ENCODE measurements at regions not wholly inside any gene's neighbourhood (a gene's known extent, or its start where the extent isn't known, plus 50 kb on each side); places are given as distances from the start of the nearest gene placed in this dataset.
"Not testable (repeated sequence)": the region's sequence is repeated elsewhere in the genome, so short reads cannot be mapped to it uniquely, and the experiment has no call there.

- no peak for DNase-seq (ENCODE audit: low spot score)
These were observed 1316.5 kb downstream of the BRD1 start for GRCh38 chr22:48511211-48511610.

DNA sequence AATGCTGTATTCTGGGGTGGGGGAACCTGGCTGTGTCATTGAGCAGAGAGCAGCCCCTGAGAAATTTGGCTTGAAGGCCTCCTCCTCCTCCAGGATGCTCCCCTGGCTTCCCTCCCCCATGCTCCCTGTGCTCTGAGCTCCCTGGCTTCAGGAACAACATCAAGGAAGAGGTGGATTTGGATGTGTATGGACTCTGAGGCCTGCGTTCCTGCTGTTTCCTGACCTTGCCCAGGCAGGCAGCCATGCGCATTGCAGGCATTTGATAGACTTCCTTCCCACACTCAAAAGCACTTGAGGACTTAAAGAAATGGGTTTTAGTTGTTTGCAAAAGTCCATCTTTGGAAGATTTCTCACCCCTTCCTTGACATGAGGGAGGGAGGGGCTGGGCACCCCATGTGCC is 1317.1 kb downstream of the BRD1 start:
- DNase-seq (ENCODE audit: low spot score): no peak

DNA sequence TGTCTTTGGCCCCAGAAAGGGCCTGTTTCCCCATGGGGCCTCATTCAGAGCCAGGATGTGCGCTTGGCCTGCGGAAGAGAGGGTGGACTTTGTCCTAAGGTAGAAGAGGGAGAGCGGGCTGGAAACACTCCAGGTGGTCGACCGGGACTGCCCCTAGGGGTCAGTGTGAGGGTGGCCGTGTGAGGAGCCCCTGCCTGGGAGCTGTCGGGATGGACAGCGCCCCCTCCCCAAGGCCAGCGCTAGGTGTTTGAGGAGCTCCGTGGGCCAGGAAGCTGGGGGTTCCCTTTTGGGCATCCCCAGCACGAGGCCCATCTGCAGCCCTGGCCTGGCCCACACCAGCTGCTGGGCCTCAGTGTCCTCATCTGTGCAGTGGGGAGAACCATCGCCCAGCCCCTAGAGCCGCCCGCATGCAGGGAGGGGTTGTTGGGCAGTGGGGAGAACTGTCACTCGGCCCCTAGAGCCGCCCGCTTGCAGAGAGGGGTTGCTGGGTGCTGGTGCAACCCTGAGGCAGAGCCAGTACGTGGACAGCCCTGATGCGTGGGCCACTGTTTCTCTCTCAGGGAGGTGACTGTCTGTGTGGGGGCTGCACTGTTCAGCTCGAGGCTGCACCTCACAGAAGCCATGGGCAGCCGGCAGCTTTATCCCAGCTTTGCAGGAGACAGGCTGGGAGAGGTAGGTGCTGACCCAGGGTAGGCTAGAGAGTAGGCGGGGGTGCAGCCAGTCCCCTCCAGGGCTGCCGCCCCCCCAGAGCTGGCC is 1319.9 kb downstream of the BRD1 start:
- no peak for DNase-seq (ENCODE audit: low spot score)

DNA sequence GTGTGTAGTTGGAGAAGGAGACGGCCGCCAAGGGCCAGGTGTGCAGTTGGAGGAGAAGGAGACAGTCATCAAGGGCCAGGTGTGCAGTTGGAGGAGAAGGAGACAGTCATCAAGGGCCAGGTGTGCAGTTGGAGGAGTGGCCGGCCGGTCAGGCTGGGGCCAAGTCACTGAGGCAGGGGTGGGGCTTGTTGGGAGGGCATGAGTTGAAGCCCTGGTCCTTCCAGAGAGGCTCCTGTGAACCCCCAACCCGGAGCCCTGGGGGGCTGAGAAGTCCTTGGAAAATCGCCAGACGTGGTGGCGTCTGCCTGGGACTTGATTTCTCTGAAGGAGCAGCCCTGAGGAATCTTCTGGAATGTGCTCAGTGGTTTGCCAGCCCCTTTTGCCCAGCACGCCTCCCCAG is 1320.5 kb downstream of the BRD1 start:
- DNase-seq (ENCODE audit: low spot score): no peak

DNA sequence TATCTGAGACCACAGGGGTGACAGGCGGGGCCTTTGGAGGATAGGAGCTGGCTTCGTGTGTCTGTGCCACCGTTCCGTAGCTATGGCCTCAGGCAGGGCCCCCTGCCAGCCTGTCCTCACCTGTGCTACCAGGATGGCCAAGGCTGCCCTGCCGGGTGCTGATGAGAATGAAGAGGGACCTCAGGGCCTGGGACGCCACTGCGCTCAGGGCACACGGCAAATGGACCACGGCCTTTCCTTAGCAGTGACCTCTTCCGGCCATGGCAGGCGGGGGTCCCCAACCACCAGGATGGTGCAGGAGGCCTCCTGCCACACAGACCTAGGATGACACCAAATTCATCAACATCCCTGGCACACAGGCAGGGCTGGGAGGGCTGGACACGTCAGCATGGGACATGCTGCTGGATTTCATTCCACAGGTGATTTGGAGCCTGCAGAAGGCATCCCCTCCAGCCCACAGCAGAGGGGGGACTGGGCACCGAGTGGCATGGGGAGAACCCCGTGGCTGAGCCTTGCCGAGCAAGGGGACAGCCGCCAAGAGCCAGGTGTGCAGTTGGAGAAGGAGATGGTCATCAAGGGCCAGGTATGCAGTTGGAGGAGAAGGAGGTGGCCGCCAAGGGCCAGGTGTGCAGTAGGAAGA is 1321.0 kb downstream of the BRD1 start:
- DNase-seq (ENCODE audit: low spot score): no peak

DNA sequence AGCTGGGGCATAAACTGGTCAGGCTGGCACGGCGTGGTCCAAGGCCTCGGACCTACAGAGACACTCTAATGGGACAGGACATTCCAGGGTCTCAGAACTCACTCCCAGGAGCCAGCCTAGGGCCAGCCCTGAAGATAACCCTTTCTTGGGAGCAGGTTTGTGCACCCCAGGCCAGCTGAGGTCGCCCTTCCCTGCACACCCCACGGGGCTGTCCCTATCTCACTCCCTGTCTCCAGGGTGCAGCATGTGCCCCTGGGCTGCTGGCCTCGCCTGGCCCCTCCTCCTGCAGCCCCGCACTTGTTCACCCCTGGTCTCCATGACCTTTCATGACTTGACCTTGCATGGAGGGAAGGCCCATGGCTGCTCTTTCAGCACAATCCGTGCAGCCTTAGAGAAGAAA is 1321.8 kb downstream of the BRD1 start:
- DNase-seq (ENCODE audit: low spot score): no peak

- no peak for DNase-seq (ENCODE audit: low spot score)
These were observed 1323.0 kb downstream of the BRD1 start for GRCh38 chr22:48504519-48505140.

DNA sequence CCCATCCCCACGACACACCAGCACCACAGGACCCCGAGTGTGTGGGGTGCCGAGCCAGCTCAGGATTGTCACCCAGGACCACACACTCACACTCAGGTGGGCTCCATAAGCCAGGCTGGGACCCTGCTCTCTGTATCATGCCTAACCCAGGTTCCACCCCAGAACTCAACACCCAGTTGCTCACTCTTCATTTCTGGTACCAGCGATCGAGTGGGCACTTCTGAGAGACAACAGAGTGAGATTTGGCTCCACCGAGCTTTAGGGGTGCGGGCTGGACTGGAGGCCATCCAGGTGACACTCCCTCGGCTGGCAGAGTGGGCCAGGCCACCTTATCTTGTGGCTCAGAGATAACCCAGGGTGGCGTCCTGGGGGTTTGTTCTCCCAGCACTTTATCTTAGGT is 1323.8 kb downstream of the BRD1 start:
- no peak for DNase-seq (ENCODE audit: low spot score)

DNA sequence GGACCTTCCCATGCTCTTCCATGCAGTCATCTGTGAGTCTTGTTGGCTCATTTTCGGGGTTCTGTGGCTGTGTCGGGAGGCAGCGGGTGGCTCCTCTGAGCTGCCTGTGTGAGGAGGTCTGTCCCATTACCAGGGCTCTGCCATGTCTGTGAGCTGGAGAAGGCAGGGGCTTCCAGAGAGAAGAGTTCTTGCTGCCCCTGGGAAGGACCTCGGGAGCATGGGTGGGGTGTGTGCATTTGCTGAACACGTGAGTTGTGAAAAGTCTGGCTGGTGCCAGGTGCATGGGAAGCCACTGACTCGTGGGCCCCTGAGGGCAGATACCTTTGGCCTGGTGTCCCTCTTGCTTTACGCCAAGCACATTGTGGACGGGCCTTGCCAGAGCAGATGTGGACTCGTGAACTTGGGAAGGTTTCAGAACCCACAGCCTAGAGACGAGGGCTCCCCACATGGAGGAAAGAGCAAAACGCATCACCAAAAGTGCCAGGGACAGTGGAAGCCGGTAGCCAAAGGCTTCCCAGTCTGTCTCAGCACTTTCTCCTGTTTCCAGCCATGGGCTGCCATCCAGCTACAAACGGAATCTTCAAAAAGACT is 1324.5 kb downstream of the BRD1 start:
- no peak for DNase-seq (ENCODE audit: low spot score)

DNA sequence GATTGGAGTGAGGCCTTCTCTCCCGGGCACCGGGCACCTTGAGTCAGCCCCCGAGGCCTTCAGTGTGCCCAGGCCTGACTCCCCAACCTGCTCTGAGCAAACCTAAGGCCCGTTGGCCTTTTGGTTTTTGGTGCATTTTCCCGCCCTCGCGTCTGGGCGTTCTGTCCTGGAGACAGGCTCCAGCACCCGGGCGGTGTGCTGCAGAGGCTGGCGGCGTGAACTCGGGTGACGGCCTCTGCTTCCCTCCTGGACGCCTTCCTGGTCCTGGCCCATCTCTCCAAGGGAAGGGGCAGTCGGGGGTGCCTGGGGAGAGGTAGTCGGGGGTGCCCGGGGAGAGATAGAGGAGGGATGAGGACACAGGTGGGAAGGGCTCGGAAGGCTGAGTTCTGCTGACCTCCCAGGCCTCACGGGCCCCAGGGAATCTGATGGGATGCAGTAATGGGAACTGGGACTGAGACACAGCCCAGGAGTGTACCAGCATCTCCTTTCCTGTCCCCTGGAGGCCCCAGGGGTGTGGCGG is 1326.4 kb downstream of the BRD1 start:
- no peak for DNase-seq (ENCODE audit: low spot score)

- DNase-seq (ENCODE audit: low spot score): no peak
These were observed 1327.0 kb downstream of the BRD1 start for GRCh38 chr22:48500471-48501230.

- DNase-seq (ENCODE audit: low spot score): no peak
These were observed 1327.9 kb downstream of the BRD1 start for GRCh38 chr22:48499456-48500425.

GRCh38 chr22:48498526-48499331 is 1328.9 kb downstream of the BRD1 start:
- DNase-seq (ENCODE audit: low spot score): peak; percentile 41

GRCh38 chr22:48497743-48498520 is 1329.7 kb downstream of the BRD1 start:
- DNase-seq (ENCODE audit: low spot score): not testable (repeated sequence)

DNA sequence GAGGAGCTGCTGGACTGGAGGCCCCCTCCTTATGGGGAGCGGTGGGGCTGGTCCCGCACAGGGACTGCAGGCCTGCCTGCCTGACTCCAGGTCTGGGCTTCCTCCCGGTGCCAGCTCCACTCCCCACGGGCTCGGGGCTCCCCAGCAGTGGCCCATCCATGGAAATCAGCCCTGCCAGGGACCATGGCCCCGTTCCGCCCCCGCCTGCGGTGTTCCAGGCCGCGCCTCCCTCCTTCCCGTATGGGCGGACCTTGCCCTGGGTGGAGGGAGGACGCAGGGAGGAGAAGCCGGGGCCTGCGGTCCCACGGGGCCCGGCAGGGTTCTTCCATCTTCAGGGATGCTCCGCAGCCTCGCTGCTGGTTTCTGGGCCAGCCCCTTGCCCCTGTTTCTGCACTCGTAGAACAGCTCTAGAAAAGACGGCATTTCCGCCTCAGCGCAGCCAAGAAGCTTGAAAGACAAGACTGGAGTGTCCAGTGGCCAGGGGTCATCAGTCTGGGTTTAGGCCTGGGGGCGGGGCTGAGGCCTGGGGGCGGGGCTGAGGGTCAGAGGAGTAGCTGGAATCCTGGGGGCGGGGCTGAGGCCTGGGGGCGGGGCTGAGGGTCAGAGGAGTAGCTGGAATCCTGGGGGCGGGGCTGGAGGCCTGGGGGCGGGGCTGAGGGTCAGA is 1330.6 kb downstream of the BRD1 start:
- no peak for DNase-seq (ENCODE audit: low spot score)

DNA sequence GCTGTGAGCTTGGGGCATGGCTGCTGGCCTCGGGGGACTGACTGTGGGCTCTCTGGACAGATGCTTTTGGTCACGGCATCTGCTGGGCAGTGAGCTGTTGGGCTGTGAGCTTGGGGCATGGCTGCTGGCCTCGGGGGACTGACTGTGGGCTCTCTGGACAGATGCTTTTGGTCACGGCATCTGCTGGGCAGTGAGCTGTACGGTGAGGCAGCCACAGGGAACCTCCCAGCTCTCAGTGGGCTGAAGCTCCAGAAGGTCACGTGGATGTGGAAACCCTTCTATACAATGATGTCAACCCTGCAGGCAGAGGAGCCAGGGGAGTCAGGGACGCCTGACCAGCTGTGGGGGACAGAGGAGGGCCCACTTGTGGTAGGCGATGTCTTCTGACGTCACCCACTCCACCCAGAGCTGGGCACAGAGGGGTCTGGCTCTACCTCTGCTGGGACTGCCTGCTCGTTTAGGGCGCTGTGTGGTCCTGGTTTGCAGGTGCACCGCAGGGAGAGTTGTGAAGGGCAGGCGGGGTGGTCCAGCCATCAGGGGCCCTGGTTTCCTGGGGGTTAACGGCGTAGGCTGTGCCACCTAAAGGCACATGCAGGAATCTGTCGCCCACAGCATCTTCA is 1331.3 kb downstream of the BRD1 start:
- no peak for DNase-seq (ENCODE audit: low spot score)

GRCh38 chr22:48495751-48496080 is 1332.0 kb downstream of the BRD1 start:
- no peak for DNase-seq (ENCODE audit: low spot score)

Measured in umbilical cord (tissue), 1 donor.